GM21528 (cell line): ENCODE measurements at regions not wholly inside any gene's neighbourhood (a gene's known extent, or its start where the extent isn't known, plus 50 kb on each side); places are given as distances from the start of the nearest gene placed in this dataset.
"Not testable (repeated sequence)": the region's sequence is repeated elsewhere in the genome, so short reads cannot be mapped to it uniquely, and the experiment has no call there.

ENCODE experiments used
- ATAC-seq: cut with Tn5 transposase; IDR thresholded peaks from one replicate; pipeline ENCODE4 v1.9.1; 2021; ENCODE audit warnings: mild to moderate bottlenecking, moderate library complexity; ENCODE audit not compliant: unreplicated experiment, low FRiP score

DNA sequence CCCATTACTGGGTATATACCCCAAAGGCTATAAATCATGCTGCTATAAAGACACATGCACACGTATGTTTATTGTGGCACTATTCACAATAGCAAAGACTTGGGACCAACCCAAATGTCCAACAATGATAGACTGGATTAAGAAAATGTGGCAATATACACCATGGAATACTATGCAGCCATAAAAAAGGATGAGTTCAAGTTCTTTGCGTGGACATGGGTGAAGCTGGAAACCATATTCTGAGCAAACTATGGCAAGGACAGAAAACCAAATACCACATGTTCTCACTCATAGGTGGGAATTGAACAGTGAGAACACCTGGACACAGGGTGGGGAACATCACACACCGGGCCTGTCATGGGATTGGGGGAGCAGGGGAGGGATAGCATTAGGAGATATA is 54.4 kb upstream of the MUCL1 start:
- ATAC-seq, result not testable (repeated sequence)

GRCh38 chr12:54798651-54799050 is 55.7 kb upstream of the MUCL1 start:
- no peak for ATAC-seq

- no peak for ATAC-seq
These were observed 57.3 kb upstream of the MUCL1 start for GRCh38 chr12:54796991-54797390.

- ATAC-seq, result no peak
These were observed 58.7 kb upstream of the MUCL1 start for GRCh38 chr12:54795644-54796043.

- ATAC-seq, result no peak
These were observed 68.2 kb upstream of the MUCL1 start for GRCh38 chr12:54786081-54786480.

DNA sequence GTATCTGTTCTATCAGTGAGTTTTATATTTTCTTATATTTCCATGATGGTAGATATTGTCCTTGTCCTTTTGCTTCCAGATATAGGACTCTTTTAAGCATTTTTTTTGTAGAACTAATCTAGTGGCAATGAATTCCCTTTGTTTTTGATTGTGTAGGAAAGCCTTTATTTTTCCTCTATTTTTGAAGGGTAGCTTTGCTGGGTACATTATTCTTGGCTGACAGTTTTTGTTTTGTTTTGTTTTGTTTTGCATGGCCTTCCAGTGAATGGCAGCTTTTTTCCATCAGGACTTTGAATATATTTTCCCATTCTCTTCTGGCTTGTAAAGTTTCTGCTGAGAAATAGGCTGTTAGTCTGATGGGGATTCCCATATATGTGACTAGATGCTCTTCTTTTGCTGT is 70.2 kb upstream of the MUCL1 start:
- no peak for ATAC-seq

DNA sequence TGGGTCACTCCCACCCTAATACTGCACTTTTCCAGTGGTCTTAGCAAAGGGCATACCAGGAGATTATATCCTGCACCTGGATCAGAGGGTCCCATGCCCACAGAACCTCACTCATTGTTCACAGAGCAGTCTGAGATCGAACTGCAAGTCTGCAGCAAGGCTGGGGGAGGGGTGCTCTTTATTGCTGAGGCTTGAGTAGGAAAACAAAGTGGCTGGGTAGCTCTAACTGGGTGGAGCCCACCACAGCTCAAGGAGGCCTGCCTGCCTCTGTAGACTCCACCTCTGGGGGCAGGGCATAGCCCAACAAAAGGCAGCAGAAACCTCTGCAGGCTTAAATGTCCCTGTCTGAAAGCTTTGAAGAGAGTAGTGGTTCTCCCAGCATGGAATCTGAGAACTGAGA is 77.3 kb upstream of the MUCL1 start:
- ATAC-seq, result not testable (repeated sequence)

DNA sequence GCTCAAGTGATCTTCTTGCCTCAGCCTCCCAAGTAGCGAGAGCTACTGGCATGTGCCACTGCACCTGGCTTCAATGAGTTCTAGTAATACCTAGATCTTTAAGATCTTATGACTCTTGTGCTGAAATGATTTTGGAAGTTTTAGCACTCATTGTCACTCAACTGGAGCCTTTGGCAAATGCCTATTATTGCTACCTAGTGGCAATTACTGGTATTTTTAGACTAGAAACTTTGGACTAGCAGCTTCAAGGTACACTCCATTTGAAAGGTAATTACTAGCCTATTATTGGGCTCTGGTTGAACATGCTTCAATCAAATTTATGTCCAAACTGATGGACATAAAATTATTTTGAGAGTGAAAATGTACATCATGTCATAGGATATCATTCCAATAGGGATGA is 80.7 kb upstream of the MUCL1 start:
- no peak for ATAC-seq

DNA sequence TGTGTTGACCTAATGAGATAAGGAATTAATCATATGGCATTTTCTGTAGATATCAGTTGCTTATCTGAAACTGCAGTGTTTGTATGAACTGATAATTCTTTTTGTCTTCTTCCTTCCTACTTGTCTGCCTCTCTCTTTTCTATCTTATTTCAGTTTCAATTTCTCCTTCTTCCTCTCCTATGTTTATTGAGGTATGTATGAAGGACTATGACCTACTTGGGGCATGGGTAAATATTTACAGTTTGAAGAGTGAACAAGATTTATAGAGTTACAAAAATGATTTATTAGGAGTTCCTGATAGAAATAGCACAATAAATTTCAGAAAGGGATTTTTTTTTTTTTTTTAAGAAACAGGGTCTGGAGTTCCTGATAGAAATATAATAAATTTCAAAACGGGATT is 88.7 kb upstream of the MUCL1 start:
- ATAC-seq, result no peak

DNA sequence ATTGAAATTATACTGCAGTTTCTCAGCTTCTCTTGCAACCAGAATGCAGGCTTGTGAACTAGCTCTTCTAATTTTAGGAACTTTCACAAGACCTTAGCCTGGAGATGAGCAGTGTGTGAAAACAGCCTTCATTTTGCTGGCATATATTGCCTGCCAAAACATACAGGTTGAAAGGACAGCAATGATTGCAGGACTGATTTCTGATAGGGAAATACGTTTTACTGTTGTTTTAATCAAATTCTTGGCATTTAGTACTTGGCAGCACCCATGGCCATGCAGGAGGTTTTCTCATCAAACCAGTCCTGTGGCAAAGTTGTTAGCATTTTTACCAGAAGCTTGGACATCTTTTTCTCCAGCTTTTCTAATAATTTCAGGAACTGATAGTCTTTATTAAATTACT is 91.9 kb upstream of the MUCL1 start:
- no peak for ATAC-seq

DNA sequence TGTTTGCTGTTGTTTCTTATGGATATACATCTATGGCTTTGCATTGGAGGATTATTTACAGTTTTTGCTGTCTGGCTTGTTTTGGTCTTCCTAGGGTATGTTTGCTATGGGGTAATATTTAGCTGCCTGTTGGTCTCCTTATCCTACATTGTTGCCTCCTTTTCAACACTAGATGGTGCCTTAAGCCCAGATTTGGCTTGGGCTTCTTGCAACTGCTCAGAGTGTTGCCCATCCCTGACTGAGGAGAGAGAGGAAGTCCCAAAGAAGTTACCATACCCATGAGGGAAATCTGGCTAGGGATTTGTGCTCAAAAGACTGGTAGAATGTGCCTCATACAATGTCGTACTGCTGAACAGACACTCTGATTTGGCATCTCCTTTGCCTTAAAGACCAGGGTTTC is 94.6 kb upstream of the MUCL1 start:
- no peak for ATAC-seq

GRCh38 chr12:54751493-54751892 is 102.8 kb upstream of the MUCL1 start:
- ATAC-seq, result no peak

- no peak for ATAC-seq
These were observed 101.1 kb upstream of the DCD start for GRCh38 chr12:54749191-54749818.

GRCh38 chr12:54744590-54744989 is 96.4 kb upstream of the DCD start:
- no peak for ATAC-seq

GRCh38 chr12:54740882-54741281 is 92.7 kb upstream of the DCD start:
- no peak for ATAC-seq

DNA sequence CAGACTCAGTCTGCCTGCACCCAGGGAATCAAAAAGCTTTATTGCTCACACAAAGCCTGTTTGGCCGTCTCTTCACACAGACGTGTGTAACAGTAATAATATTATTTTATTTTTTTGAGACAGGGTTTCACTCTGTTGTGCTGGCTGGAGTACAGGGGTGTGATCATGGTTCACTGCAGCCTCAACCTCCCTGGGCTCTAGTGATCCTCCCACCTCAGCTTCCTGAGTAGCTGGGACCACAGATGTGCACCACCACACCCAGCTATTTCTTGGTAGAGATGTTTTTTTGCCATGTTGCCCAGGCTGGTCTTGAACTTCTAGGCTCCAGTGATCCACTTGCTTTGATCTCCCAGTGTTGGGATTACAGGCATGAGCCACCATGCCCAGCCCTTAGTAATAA is 88.4 kb upstream of the DCD start:
- ATAC-seq, result no peak

- no peak for ATAC-seq
These were observed 86.2 kb upstream of the DCD start for GRCh38 chr12:54734196-54734950.

GRCh38 chr12:54725233-54725843 is 77.2 kb upstream of the DCD start:
- no peak for ATAC-seq

- ATAC-seq, result no peak
These were observed 75.5 kb upstream of the DCD start for GRCh38 chr12:54723379-54724256.

DNA sequence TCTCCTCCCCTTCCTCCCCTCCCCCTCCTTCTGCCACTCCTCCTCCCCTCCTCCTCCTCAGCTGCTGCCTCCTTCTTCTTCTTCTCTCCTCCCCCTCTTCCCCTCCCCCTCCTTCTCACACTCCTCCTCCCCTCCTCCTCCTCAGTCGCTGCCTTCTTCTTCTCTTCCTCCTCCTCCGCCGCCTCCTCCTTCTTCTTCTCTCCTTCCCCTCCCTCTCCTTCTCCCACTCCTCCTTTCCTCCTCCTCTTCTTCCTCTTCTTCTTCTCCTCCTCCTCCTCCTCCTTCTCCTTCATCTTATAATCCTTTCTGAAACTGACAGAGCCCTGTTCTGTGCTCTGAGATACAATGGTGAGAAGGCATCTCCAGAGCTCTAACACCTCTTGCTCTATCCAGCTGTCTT is 73.1 kb upstream of the DCD start:
- ATAC-seq, result no peak

DNA sequence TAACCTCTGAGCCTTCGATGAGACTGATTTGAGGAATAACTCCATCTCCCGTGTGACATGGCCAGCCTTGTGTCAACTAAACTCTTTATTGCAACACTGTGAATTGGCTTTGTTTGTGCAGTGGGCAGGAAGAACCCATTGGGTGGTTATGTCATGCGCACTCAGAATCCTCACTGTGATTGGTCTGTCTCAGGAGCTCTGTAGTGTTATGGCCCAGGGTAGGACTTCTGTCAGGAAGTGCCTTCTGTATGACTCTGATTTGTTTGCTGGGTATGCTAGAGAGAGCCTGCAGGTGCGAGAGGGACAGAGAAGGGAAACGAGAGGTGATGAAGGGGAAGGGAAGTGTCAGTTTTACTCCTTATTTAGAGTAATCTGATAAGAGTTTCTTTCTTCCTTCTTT is 71.5 kb upstream of the DCD start:
- no peak for ATAC-seq
